ENCODE measurements at regions not wholly inside any gene's neighbourhood (a gene's known extent, or its start where the extent isn't known, plus 50 kb on each side); places are given as distances from the start of the nearest gene placed in this dataset.

DNA sequence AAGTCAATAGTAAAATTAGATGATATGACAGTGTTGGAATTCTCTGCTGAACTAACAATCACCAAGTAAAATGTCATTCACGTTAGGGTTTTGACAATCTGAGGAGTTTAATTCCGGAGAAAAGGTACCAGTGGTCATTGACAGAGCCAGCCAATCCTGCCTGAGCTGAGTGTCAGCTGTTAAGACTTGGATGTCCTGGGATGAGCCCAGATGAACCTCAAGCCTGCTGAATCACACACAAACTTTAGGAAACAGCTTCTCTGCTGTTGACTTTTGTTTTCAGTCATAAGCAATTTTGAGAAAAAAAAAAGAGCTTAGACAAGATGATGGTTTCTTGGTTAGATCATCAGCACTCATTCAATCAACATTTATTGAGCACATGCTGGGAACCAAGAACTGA is 600.0 kb upstream of the SLC39A10 start:
- intact Hi-C loops (cut with DNase I), result no loop called here
- no peaks in the 10 kb centered on the region for H3K27me3 ChIP-seq
- no peak overlapping the region for H3K4me3 ChIP-seq (replicated peaks in 1 of 3)
- no peak for DNase-seq
- TF ChIP-seq CTCF (IDR thresholded peaks at IDR 0.05), result no peak
- TF ChIP-seq POLR2A (IDR thresholded peaks at IDR 0.05), result no peak
- no peak overlapping the region for H3K27ac ChIP-seq
- no peaks in the 10 kb centered on the region for H3K36me3 ChIP-seq
- no peaks in the 10 kb centered on the region for H3K4me1 ChIP-seq
- H3K9me3 ChIP-seq, result no peaks in the 10 kb centered on the region
- WGBS, 2 donors, result 70 to 74% methylated on average over 2 of the region's 2 CpGs

DNA sequence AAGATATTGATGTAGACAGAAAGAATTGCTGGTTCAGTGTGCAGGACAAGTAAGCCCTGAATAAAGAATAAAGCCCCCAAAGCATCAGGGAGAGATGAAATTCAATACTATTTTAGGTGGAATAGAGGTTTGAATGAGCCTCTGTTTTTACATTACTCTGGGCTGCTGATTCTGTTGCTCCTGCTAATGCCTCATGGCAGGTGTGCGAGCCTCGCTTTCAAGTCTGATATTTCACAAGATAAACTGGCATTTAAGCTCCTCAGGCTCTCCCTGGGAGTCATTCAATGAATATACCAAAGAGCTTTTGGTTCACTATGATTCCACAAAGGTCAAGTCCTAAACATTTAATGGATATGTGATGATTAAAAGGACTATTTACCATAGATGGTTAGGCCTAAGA is 601.0 kb upstream of the SLC39A10 start:
- H3K4me3 ChIP-seq (replicated peaks in 1 of 3), result no peak overlapping the region
- WGBS, 2 donors, result 67 to 70% methylated on average over 2 of the region's 2 CpGs

DNA sequence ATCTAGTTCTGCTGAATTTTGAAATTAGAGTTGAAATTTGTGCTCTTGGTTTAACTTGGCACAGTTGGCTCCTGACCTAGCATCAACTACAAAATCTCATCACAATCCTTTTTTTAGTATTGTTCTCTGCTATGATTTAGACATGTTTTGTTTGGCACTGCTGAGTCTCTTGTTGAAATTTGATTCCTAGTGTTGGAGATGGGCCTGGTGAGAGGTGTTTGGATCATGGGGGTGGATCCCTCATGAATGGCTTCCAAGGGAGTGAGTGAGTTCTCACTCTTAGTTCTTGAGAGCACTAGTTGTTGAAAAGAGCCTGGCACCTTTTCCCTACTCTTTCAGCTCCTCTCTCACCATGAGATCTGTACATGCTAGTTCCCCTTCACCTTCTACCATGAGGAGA is 605.6 kb upstream of the SLC39A10 start:
- Histone ChIP-seq H3K36me3 (no peaks in the 10 kb centered on the region), H3K4me1 (no peaks in the 10 kb centered on the region), H3K9me3 (no peaks in the 10 kb centered on the region), H3K27me3 (no peaks in the 10 kb centered on the region), H3K4me3 (replicated peaks in 1 of 3) (no peak overlapping the region), H3K27ac (no peak overlapping the region)
- intact Hi-C loops (cut with DNase I), result no loop called here
- DNase-seq, result no peak
- TF ChIP-seq POLR2A (IDR thresholded peaks at IDR 0.05) (no peak), CTCF (IDR thresholded peaks at IDR 0.05) (no peak)

More for the DNA sequence above, 601.0 kb upstream of the SLC39A10 start:
- Histone ChIP-seq H3K27ac (no peak overlapping the region), H3K4me1 (no peaks in the 10 kb centered on the region), H3K9me3 (no peaks in the 10 kb centered on the region), H3K36me3 (no peaks in the 10 kb centered on the region), H3K27me3 (no peaks in the 10 kb centered on the region)
- intact Hi-C loops (cut with DNase I), result no loop called here
- DNase-seq, result no peak
- TF ChIP-seq CTCF (IDR thresholded peaks at IDR 0.05) (no peak), POLR2A (IDR thresholded peaks at IDR 0.05) (no peak)

DNA sequence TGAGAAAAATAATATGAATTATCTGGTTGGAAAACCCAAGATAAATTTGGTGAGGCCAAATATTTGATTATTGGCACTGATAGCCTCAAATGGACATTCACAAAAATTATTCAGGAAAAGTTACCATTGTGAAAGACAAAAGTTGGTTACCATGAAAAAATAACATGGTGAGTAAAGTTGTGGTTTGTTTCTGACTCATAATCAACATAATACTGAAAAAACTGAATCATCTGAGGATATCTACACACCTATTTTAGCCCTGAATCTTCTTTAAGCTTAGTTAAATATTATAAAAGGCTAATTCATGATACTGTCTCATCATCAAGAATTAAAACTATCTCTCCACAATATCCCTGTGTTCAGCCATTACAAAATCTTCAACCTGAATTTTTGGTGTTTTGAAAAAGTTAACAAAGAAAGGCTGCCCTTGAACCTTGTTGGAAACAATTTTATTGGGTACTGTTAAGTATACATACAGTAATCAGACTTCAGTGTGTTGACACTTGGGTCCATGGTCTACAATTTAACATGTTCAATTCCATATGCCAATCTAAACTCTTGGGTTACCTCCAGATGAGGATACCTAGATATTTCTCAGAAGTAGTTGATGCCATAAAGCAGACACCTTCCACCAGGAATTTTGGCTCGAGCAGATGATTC is 607.5 kb upstream of the SLC39A10 start:
- intact Hi-C loops (cut with DNase I), result no loop called here
- Histone ChIP-seq H3K4me1 (no peaks in the 10 kb centered on the region), H3K27ac (no peak overlapping the region), H3K36me3 (no peaks in the 10 kb centered on the region), H3K27me3 (no peaks in the 10 kb centered on the region), H3K9me3 (no peaks in the 10 kb centered on the region), H3K4me3 (replicated peaks in 1 of 3) (no peak overlapping the region)
- DNase-seq, result no peak
- 85 to 89% methylated on average over 1 of the region's 1 CpG for WGBS, 2 donors
- TF ChIP-seq CTCF (IDR thresholded peaks at IDR 0.05) (no peak), POLR2A (IDR thresholded peaks at IDR 0.05) (no peak)

GRCh38 chr2:195047955-195048354 is 609.1 kb upstream of the SLC39A10 start:
- Histone ChIP-seq H3K9me3 (no peaks in the 10 kb centered on the region), H3K27ac (no peak overlapping the region), H3K4me3 (replicated peaks in 1 of 3) (no peak overlapping the region), H3K36me3 (no peaks in the 10 kb centered on the region), H3K27me3 (no peaks in the 10 kb centered on the region), H3K4me1 (no peaks in the 10 kb centered on the region)
- intact Hi-C loops (cut with DNase I), result no loop called here
- WGBS, 2 donors, result 65 to 90% methylated on average over 2 of the region's 2 CpGs
- DNase-seq, result no peak
- TF ChIP-seq POLR2A (IDR thresholded peaks at IDR 0.05) (no peak), CTCF (IDR thresholded peaks at IDR 0.05) (no peak)
